B cell (primary cell): ENCODE measurements at regions not wholly inside any gene's neighbourhood (a gene's known extent, or its start where the extent isn't known, plus 50 kb on each side); places are given as distances from the start of the nearest gene placed in this dataset.

Experiments used
- ATAC-seq: fragments of 200-7000 bp; cut with Tn5 transposase; one replicate; pipeline ENCODE4 v1.10.0; 2021; ENCODE audit warnings: low read depth, mild to moderate bottlenecking, moderate number of reproducible peaks, moderate library complexity
- CTCF ChIA-PET: fragments of 350-600 bp; sonication (Branson Sonifier 250); formaldehyde crosslinking; loops from one replicate; lab custom pipeline; 2021; ENCODE audit warnings: antibody characterized with exemption, inconsistent platforms; lab: Charles Lee
- POLR2A ChIA-PET: fragments of 350-600 bp; sonication (Branson Sonifier 250); formaldehyde crosslinking; loops from one replicate; lab custom pipeline; 2021; ENCODE audit warnings: antibody characterized with exemption; lab: Charles Lee
- DNase-seq: peaks from one replicate; pipeline ENCODE4 v3.0.0; 2013
- H2AFZ ChIP-seq: 2 replicates; pipeline ENCODE4 v1.6.1; 2012; ENCODE audit warnings: mild to moderate bottlenecking, low read depth, low read length; ENCODE audit not compliant: insufficient read depth, poor library complexity, severe bottlenecking
- H3K27ac ChIP-seq, 2 donors: 1 replicate in 1 of 2; 2 replicates in 1 of 2; pipeline ENCODE4 v1.5.1; 2012 to 2013; ENCODE audit warnings: low read length in 2 of 2, mild to moderate bottlenecking in 2 of 2, moderate library complexity in 1 of 2
- H3K27me3 ChIP-seq, 4 experiments: fragments of 200-600 bp in 1 of 4; sonication (generic) in 1 of 4; replicated peaks in 1 of 4; 1 replicate in 2 of 4; 2 replicates in 2 of 4; pipeline versions ENCODE4 v1.6.1 to v1.7.0; 2013 to 2016; ENCODE audit warnings: low read length in 3 of 4, mild to moderate bottlenecking in 2 of 4, mixed read lengths in 1 of 4, moderate library complexity in 1 of 4; ENCODE audit not compliant: insufficient read depth in 4 of 4, control insufficient read depth in 3 of 4; ENCODE audit errors: control extremely low read depth in 1 of 4
- H3K36me3 ChIP-seq, 2 experiments: replicated peaks in 1 of 2; 1 replicate in 1 of 2; 2 replicates in 1 of 2; pipeline versions ENCODE4 v1.6.1 to v1.7.1; 2013; ENCODE audit warnings: low read length in 1 of 2; ENCODE audit not compliant: insufficient read depth in 2 of 2, control insufficient read depth in 1 of 2; ENCODE audit errors: control extremely low read depth in 1 of 2, extremely low read depth in 1 of 2
- H3K4me1 ChIP-seq, 2 donors: fragments of 200-600 bp in 1 of 2; sonication (generic) in 1 of 2; 1 replicate in 1 of 2; 2 replicates in 1 of 2; pipeline versions ENCODE4 v1.5.1 to v1.6.1; 2013 to 2017; ENCODE audit warnings: low read length in 2 of 2; ENCODE audit not compliant: control insufficient read depth in 2 of 2, insufficient read depth in 2 of 2
- H3K4me2 ChIP-seq: replicated peaks from 2 replicates; pipeline ENCODE3; 2012; ENCODE audit warnings: mild to moderate bottlenecking, low read depth, low read length; ENCODE audit not compliant: poor library complexity, severe bottlenecking
- H3K4me3 ChIP-seq, 5 experiments: fragments of 200-600 bp in 1 of 5; sonication (generic) in 1 of 5; 1 replicate in 3 of 5; 2 replicates in 2 of 5; pipeline versions ENCODE4 v1.5.1 to v1.7.0; 2011 to 2016; ENCODE audit warnings: low read length in 4 of 5, mild to moderate bottlenecking in 4 of 5, low read depth in 2 of 5, control low read depth in 1 of 5, moderate library complexity in 1 of 5; ENCODE audit not compliant: insufficient read depth in 1 of 5; ENCODE audit errors: control extremely low read depth in 1 of 5, extremely low read depth in 1 of 5
- H3K79me2 ChIP-seq: fragments of 200-600 bp; sonication (generic); one replicate; pipeline ENCODE4 v1.6.0; 2016; ENCODE audit warnings: low read length; ENCODE audit not compliant: control insufficient read depth, insufficient read depth
- H3K9ac ChIP-seq: fragments of 200-600 bp; sonication (generic); 2 replicates; pipeline ENCODE4 v1.6.1; 2017; ENCODE audit warnings: mild to moderate bottlenecking, low read length, moderate library complexity
- H3K9me3 ChIP-seq, 3 donors: one replicate each; pipeline versions ENCODE4 v1.6.1 to v1.7.1; 2013; ENCODE audit warnings: low read length in 2 of 3; ENCODE audit not compliant: control insufficient read depth in 2 of 3, insufficient read depth in 1 of 3; ENCODE audit errors: control extremely low read depth in 1 of 3
- H4K20me1 ChIP-seq: 2 replicates; pipeline ENCODE4 v1.6.0; 2012; ENCODE audit warnings: mild to moderate bottlenecking, low read length; ENCODE audit not compliant: insufficient read depth, control insufficient read depth, poor library complexity, severe bottlenecking
- H3K27ac Mint-ChIP-seq: one replicate; pipeline ENCODE4 v1.8.0; 2021; ENCODE audit warnings: mixed read lengths
- H3K27me3 Mint-ChIP-seq: one replicate; pipeline ENCODE4 v1.8.0; 2021; ENCODE audit warnings: mixed read lengths
- H3K4me1 Mint-ChIP-seq: one replicate; pipeline ENCODE4 v1.8.0; 2021; ENCODE audit warnings: mixed read lengths
- H3K4me3 Mint-ChIP-seq: one replicate; pipeline ENCODE4 v1.8.0; 2021; ENCODE audit warnings: mixed read lengths
- H3K9me3 Mint-ChIP-seq: one replicate; pipeline ENCODE4 v1.8.0; 2022; ENCODE audit warnings: mixed read lengths; ENCODE audit not compliant: insufficient read depth
- EZH2 ChIP-seq: IDR thresholded peaks from 2 replicates; pipeline ENCODE4 v1.6.1; 2012; ENCODE audit warnings: borderline replicate concordance, low read depth, mild to moderate bottlenecking, moderate library complexity, low read length; ENCODE audit not compliant: insufficient read depth, poor library complexity, severe bottlenecking
- WGBS: methylation state at CpG from one replicate; pipeline ENCODE4 v1.1.5; 2013; ENCODE audit warnings: missing lambda C conversion rate; ENCODE audit not compliant: insufficient coverage; 5-methylcytosine and 5-hydroxymethylcytosine counted together
- intact Hi-C: fragments of 100-400 bp; cut with micrococcal nuclease; formaldehyde crosslinking; loops from one replicate; pipeline ENCODE4 v1.10.0; 2022
- TF ChIP-seq, protein P1 (sequence below): fragments of 200-600 bp; IDR thresholded peaks from one replicate; pipeline ENCODE4 v1.8.0; 2022; ENCODE audit warnings: antibody characterized with exemption, mild to moderate bottlenecking

DNA sequence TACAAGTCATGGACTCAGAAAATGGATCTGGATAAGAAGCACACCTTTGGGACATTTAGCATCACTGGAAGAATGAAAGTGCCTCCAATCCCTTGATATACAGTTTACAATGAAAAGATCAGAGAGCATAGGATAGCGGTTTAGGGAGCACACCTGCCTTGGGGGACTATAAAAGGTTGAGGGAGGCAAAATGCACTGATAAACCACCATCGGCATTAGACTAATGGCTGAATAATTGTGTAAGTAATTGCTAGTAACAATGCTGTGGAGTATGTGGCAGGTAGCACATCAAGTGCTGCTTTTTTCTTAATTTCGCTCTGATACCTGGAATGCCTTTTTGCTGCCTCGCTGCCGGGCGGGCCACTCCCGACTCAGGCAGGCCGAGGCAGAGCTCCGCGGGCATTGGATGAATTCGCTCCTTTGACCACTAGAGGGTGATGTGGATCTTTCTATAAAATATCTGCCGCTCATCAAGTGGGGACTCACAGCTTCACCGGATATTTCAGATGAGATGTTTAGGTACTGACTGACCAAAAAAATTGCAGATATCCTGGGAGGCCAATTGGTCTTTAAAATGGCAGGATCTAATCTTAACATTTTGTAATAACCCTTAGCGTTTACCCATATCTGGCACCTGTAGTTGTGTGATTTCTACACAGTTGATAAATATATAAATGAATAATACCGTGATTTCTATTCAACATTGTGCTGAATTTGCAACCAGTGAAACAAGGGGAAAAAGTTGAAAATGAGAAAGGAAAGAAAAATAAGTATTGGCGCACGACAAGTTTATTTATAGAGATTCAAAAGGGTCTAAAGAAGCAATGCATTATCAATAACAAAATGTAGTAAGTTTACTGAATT lies 116.8 kb upstream of the PRSS1 start:
- TF ChIP-seq EZH2, result no peak
- TF ChIP-seq, protein P1, sequence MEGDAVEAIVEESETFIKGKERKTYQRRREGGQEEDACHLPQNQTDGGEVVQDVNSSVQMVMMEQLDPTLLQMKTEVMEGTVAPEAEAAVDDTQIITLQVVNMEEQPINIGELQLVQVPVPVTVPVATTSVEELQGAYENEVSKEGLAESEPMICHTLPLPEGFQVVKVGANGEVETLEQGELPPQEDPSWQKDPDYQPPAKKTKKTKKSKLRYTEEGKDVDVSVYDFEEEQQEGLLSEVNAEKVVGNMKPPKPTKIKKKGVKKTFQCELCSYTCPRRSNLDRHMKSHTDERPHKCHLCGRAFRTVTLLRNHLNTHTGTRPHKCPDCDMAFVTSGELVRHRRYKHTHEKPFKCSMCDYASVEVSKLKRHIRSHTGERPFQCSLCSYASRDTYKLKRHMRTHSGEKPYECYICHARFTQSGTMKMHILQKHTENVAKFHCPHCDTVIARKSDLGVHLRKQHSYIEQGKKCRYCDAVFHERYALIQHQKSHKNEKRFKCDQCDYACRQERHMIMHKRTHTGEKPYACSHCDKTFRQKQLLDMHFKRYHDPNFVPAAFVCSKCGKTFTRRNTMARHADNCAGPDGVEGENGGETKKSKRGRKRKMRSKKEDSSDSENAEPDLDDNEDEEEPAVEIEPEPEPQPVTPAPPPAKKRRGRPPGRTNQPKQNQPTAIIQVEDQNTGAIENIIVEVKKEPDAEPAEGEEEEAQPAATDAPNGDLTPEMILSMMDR, result peak; percentile 85
- Histone ChIP-seq H2AFZ (no peak overlapping the region), H3K36me3 (no peaks in the 10 kb centered on the region), H4K20me1 (no peaks in the 10 kb centered on the region), H3K27ac (no peak overlapping the region), H3K79me2 (no peaks in the 10 kb centered on the region), H3K4me3 (no peak overlapping the region), H3K27me3 (peaks cover 0 to 5% (median 2%) of the 10 kb centered on the region in 4 experiments), H3K4me2 (no peak overlapping the region), H3K9ac (no peak overlapping the region), H3K4me1 (no peaks in the 10 kb centered on the region), H3K9me3 (no peaks in the 10 kb centered on the region)
- Mint-ChIP-seq H3K4me3 (no peak overlapping the region), H3K9me3 (no peaks in the 10 kb centered on the region), H3K27ac (no peak overlapping the region), H3K4me1 (peaks cover 3% of the 10 kb centered on the region), H3K27me3 (peaks cover 30% of the 10 kb centered on the region)
- WGBS, result 33% methylated on average over 8 of the region's 17 CpGs
- ChIA-PET POLR2A (interaction anchor here (0.9 to 2.5 kb wide), 4 partner anchors 150 to 179 kb away, joined by 3 to 17 read pairs (median 5); no protein-coding TSS in a partner anchor), CTCF (interaction anchor here (0.5 to 9.8 kb wide), 51 partner anchors 8 to 706 kb away, joined by 3 to 197 read pairs (median 4); partner anchors contain the start of genes EPHB6, PRSS2 and TAS2R40)
- ATAC-seq (peak; percentile 97), DNase-seq (peak; percentile 85)
- intact Hi-C loops, result loop anchor here (1.0 to 2.0 kb wide), 7 partner anchors 80 to 583 kb away; partner anchors contain the start of gene EPHB6
